Gastrocnemius medialis (tissue), 4 donors: ENCODE measurements at regions not wholly inside any gene's neighbourhood (a gene's known extent, or its start where the extent isn't known, plus 50 kb on each side); places are given as distances from the start of the nearest gene placed in this dataset.

Experiments used
- ATAC-seq, 2 donors: fragments of 150-250 bp; one replicate each; pipeline ENCODE4 v1.9.1; 2016
- DNase-seq, 2 donors: peaks; one replicate each; pipeline ENCODE4 v3.0.0-alpha.2; 2019
- H3K27ac ChIP-seq, 4 donors: fragments of 200-600 bp; sonication (generic); 1 replicate in 1 of 4; 2 replicates in 3 of 4; pipeline ENCODE4 v1.5.1; 2016 to 2018; ENCODE audit warnings: mild to moderate bottlenecking in 2 of 4, moderate library complexity in 1 of 4
- H3K27me3 ChIP-seq, 3 donors: fragments of 200-600 bp; sonication (generic) in 2 of 3; 1 replicate in 1 of 3; 2 replicates in 2 of 3; pipeline versions ENCODE4 v1.5.1 to v1.6.0; 2016 to 2019; ENCODE audit warnings: mild to moderate bottlenecking in 1 of 3, moderate library complexity in 1 of 3
- H3K36me3 ChIP-seq, 2 donors: fragments of 200-600 bp; sonication (generic) in 1 of 2; one replicate each; pipeline ENCODE4 v1.5.1; 2017 to 2018
- H3K4me1 ChIP-seq, 2 donors: fragments of 200-600 bp; sonication (generic) in 1 of 2; one replicate each; pipeline ENCODE4 v1.5.1; 2016 to 2017; ENCODE audit warnings: mild to moderate bottlenecking in 2 of 2
- H3K4me3 ChIP-seq, 4 donors: fragments of 200-600 bp; sonication (generic) in 3 of 4; 1 replicate in 1 of 4; 2 replicates in 3 of 4; pipeline ENCODE4 v1.5.1; 2016 to 2019; ENCODE audit warnings: mild to moderate bottlenecking in 2 of 4
- H3K9me3 ChIP-seq, 3 donors: fragments of 200-600 bp; sonication (generic) in 2 of 3; 1 replicate in 1 of 3; 2 replicates in 2 of 3; pipeline ENCODE4 v1.5.1; 2016 to 2019
- POLR2A ChIP-seq, 2 donors: fragments of 450-650 bp; IDR thresholded peaks; one replicate each; pipeline ENCODE4 v1.6.1; 2017; ENCODE audit warnings: antibody characterized with exemption in 2 of 2, mild to moderate bottlenecking in 2 of 2, moderate library complexity in 2 of 2
- in situ Hi-C, 4 donors: fragments of 200-750 bp; cut with MboI; loops; one replicate each; pipeline versions ENCODE4 v1.15.0 to v1.8.0; 2017; ENCODE audit warnings: low sequenced_read_pairs in 4 of 4
- intact Hi-C: fragments of 100-400 bp; cut with DNase I; formaldehyde crosslinking; loops from one replicate; pipeline ENCODE4 v1.15.1; 2023; ENCODE audit warnings: low total_unique reads
- TF ChIP-seq, protein P1 (sequence below), 5 experiments: fragments of 450-650 bp in 3 of 5; fragments of 200-600 bp in 2 of 5; sonication (generic) in 2 of 5; IDR thresholded peaks in 4 of 5; conservative IDR thresholded peaks in 1 of 5; 1 replicate in 4 of 5; 2 replicates in 1 of 5; pipeline ENCODE4 v1.5.1; 2016 to 2019; ENCODE audit warnings: antibody characterized with exemption in 5 of 5, mild to moderate bottlenecking in 3 of 5, moderate library complexity in 3 of 5

- DNase-seq (no peak), ATAC-seq (no peak)
- Histone ChIP-seq H3K27ac (no peak overlapping the region), H3K27me3 (no peaks in the 10 kb centered on the region), H3K4me1 (no peaks in the 10 kb centered on the region), H3K36me3 (no peaks in the 10 kb centered on the region), H3K4me3 (no peak overlapping the region), H3K9me3 (no peaks in the 10 kb centered on the region)
- intact Hi-C loops (no loop called here), in situ Hi-C loops (no loop called here)
- no peak for TF ChIP-seq POLR2A (IDR thresholded peaks at IDR 0.05)
- TF ChIP-seq, protein P1, sequence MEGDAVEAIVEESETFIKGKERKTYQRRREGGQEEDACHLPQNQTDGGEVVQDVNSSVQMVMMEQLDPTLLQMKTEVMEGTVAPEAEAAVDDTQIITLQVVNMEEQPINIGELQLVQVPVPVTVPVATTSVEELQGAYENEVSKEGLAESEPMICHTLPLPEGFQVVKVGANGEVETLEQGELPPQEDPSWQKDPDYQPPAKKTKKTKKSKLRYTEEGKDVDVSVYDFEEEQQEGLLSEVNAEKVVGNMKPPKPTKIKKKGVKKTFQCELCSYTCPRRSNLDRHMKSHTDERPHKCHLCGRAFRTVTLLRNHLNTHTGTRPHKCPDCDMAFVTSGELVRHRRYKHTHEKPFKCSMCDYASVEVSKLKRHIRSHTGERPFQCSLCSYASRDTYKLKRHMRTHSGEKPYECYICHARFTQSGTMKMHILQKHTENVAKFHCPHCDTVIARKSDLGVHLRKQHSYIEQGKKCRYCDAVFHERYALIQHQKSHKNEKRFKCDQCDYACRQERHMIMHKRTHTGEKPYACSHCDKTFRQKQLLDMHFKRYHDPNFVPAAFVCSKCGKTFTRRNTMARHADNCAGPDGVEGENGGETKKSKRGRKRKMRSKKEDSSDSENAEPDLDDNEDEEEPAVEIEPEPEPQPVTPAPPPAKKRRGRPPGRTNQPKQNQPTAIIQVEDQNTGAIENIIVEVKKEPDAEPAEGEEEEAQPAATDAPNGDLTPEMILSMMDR (IDR thresholded peaks at IDR 0.05 in 4 of 5, conservative IDR thresholded peaks at IDR 0.05 in 1 of 5) = no peak
Measured at GRCh38 chr10:57675125-57675524, 592.6 kb downstream of the IPMK start.

DNA sequence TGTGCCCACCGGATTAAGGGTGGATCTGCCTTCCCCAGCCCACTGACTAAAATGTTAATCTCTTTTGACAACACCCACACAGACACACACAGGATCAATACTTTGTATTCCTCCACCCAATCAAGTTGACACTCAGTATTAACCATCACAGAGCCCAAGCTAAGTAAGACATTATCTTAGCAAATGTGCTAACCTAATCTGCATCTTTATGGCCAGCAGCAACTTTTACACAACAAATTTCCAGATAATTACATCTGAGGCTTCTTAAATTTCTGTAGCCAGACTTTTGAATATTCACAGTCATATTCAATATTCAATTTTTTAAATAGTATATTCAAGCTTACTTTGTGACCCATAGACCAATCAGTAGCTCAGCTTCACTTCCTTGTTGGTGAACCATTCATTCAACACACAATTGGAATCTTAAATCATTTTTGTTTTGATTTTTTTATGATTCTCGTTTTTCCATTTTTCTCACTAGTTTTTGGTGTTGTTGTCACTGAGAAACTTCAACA is 594.2 kb downstream of the IPMK start:
- no peak overlapping the region for H3K4me3 ChIP-seq
- no peaks in the 10 kb centered on the region for H3K27me3 ChIP-seq
- H3K4me1 ChIP-seq = no peaks in the 10 kb centered on the region
- no peak for ATAC-seq
- in situ Hi-C loops = no loop called here
- no peaks in the 10 kb centered on the region for H3K36me3 ChIP-seq
- TF ChIP-seq, protein P1 (IDR thresholded peaks at IDR 0.05 in 4 of 5, conservative IDR thresholded peaks at IDR 0.05 in 1 of 5) = no peak
- no peak for TF ChIP-seq POLR2A (IDR thresholded peaks at IDR 0.05)
- no peaks in the 10 kb centered on the region for H3K9me3 ChIP-seq
- no peak overlapping the region for H3K27ac ChIP-seq
- DNase-seq = no peak
- intact Hi-C loops = no loop called here

GRCh38 chr10:57664815-57665214 is 602.9 kb downstream of the IPMK start:
- Histone ChIP-seq H3K27me3 (no peaks in the 10 kb centered on the region), H3K27ac (no peak overlapping the region), H3K4me3 (no peak overlapping the region), H3K4me1 (no peaks in the 10 kb centered on the region), H3K36me3 (no peaks in the 10 kb centered on the region), H3K9me3 (no peaks in the 10 kb centered on the region)
- ATAC-seq (no peak), DNase-seq (no peak)
- intact Hi-C loops = no loop called here
- TF ChIP-seq, protein P1 (IDR thresholded peaks at IDR 0.05 in 4 of 5, conservative IDR thresholded peaks at IDR 0.05 in 1 of 5) = no peak
- TF ChIP-seq POLR2A (IDR thresholded peaks at IDR 0.05) = no peak
- in situ Hi-C loops = no loop called here

- Histone ChIP-seq H3K27ac (no peak overlapping the region), H3K4me3 (no peak overlapping the region), H3K36me3 (no peaks in the 10 kb centered on the region), H3K27me3 (no peaks in the 10 kb centered on the region), H3K9me3 (no peaks in the 10 kb centered on the region), H3K4me1 (no peaks in the 10 kb centered on the region)
- no peak for TF ChIP-seq POLR2A (IDR thresholded peaks at IDR 0.05)
- TF ChIP-seq, protein P1 (IDR thresholded peaks at IDR 0.05 in 4 of 5, conservative IDR thresholded peaks at IDR 0.05 in 1 of 5) = no peak
- intact Hi-C loops (no loop called here), in situ Hi-C loops (no loop called here)
- DNase-seq (no peak), ATAC-seq (no peak)
Measured at GRCh38 chr10:57663401-57663800, 604.3 kb downstream of the IPMK start.

GRCh38 chr10:57661206-57661605 is 606.5 kb downstream of the IPMK start:
- intact Hi-C loops = no loop called here
- DNase-seq = no peak
- Histone ChIP-seq H3K27me3 (no peaks in the 10 kb centered on the region), H3K27ac (no peak overlapping the region), H3K4me1 (no peaks in the 10 kb centered on the region), H3K9me3 (no peaks in the 10 kb centered on the region), H3K4me3 (no peak overlapping the region), H3K36me3 (no peaks in the 10 kb centered on the region)
- ATAC-seq = no peak
- TF ChIP-seq, protein P1 (IDR thresholded peaks at IDR 0.05 in 4 of 5, conservative IDR thresholded peaks at IDR 0.05 in 1 of 5) = no peak
- no peak for TF ChIP-seq POLR2A (IDR thresholded peaks at IDR 0.05)
- in situ Hi-C loops = no loop called here
